K562 (cell line): ENCODE measurements at regions not wholly inside any gene's neighbourhood (a gene's known extent, or its start where the extent isn't known, plus 50 kb on each side); places are given as distances from the start of the nearest gene placed in this dataset.

ENCODE experiments used
- ATAC-seq: fragments of 200-7000 bp; cut with Tn5 transposase; 3 replicates; pipeline ENCODE4 v1.9.1; 2020; ENCODE audit warnings: moderate library complexity
- BruUV-seq: library from RNA; stranded (reverse); fragments of 400-500 nt; replicated peaks from 2 replicates; lab custom pipeline; 2021; lab: Mats Ljungman, UMichigan
- CTCF ChIA-PET: fragments of 300-600 bp; formaldehyde crosslinking; extraction: SDS; loops from one replicate; lab custom pipeline; 2021; ENCODE audit warnings: low intra/inter-chr PET ratio; lab: Yijun Ruan, JAX
- POLR2A ChIA-PET: fragments of 300-600, 350-650 bp; sonication (Branson Sonifier 250); formaldehyde crosslinking; extraction: SDS; loops from one replicate; lab custom pipeline; 2021; ENCODE audit warnings: antibody characterized with exemption, inconsistent platforms; lab: Yijun Ruan, JAX
- DNase-seq, 4 experiments: peaks; one replicate each; pipeline versions ENCODE4 v3.0.0 to v3.0.0-alpha.2; 2011 to 2018; ENCODE audit warnings: low spot score in 3 of 4, mixed read lengths in 3 of 4; ENCODE audit errors: extremely low read depth in 1 of 4
- FAIRE-seq: peaks from 2 replicates; lab custom pipeline; 2011; peaks lifted over from hg19 to GRCh38; lab: Jason Lieb, UNC
- H2AFZ ChIP-seq: 2 replicates; pipeline ENCODE4 v1.6.0; 2011; ENCODE audit warnings: low read depth, low read length, control low read depth, inconsistent platforms
- H3K27ac ChIP-seq: fragments of 200-600 bp; 3 replicates; pipeline ENCODE4 v1.8.0; 2011; ENCODE audit warnings: low read depth, mild to moderate bottlenecking, control low read depth, inconsistent platforms, low read length, moderate library complexity, mixed read lengths; ENCODE audit errors: extremely low read depth
- H3K27me3 ChIP-seq, 2 experiments: fragments of 300-600 bp in 1 of 2; 2 replicates in 1 of 2; 3 replicates in 1 of 2; pipeline versions ENCODE4 v1.6.0 to v1.8.0; 2011; ENCODE audit warnings: inconsistent platforms in 2 of 2, low read length in 2 of 2, mild to moderate bottlenecking in 1 of 2, mixed read lengths in 1 of 2, moderate library complexity in 1 of 2; ENCODE audit not compliant: control insufficient read depth in 2 of 2, insufficient read depth in 2 of 2
- H3K36me3 ChIP-seq: fragments of 300-600 bp; 3 replicates; pipeline ENCODE4 v1.8.0; 2011; ENCODE audit warnings: mild to moderate bottlenecking, low read length, inconsistent platforms; ENCODE audit not compliant: control insufficient read depth, insufficient read depth
- H3K4me1 ChIP-seq, 2 experiments: fragments of 200-600 bp in 1 of 2; replicated peaks in 1 of 2; 2 replicates in 1 of 2; 3 replicates in 1 of 2; pipeline versions ENCODE4 v1.5.1 to v1.8.0; 2011; ENCODE audit warnings: inconsistent platforms in 2 of 2, low read length in 2 of 2, mild to moderate bottlenecking in 1 of 2, mixed read lengths in 1 of 2, moderate library complexity in 1 of 2; ENCODE audit not compliant: control insufficient read depth in 2 of 2, insufficient read depth in 2 of 2
- H3K4me2 ChIP-seq: 2 replicates; pipeline ENCODE4 v1.6.1; 2011; ENCODE audit warnings: low read length, control low read depth, inconsistent platforms, mixed read lengths; ENCODE audit not compliant: insufficient read depth
- H3K4me3 ChIP-seq: fragments of 200-600 bp; sonication (generic), shearing (Covaris generic); 2 replicates; pipeline ENCODE4 v1.5.1; 2016; ENCODE audit warnings: control low read depth, inconsistent platforms
- H3K79me2 ChIP-seq: fragments of 200-600 bp; 3 replicates; pipeline ENCODE4 v1.8.0; 2011; ENCODE audit warnings: low read length, inconsistent platforms; ENCODE audit not compliant: control insufficient read depth, insufficient read depth
- H3K9ac ChIP-seq, 2 experiments: 2 replicates each; pipeline versions ENCODE4 v1.6.0 to v1.6.1; 2011; ENCODE audit warnings: low read depth in 2 of 2, low read length in 2 of 2, control low read depth in 1 of 2, inconsistent platforms in 1 of 2, mild to moderate bottlenecking in 1 of 2, mixed read lengths in 1 of 2; ENCODE audit not compliant: insufficient read depth in 1 of 2
- H3K9me1 ChIP-seq: one replicate; pipeline ENCODE4 v1.6.0; 2011; ENCODE audit warnings: inconsistent platforms, mild to moderate bottlenecking, low read length, moderate library complexity; ENCODE audit not compliant: control insufficient read depth, insufficient read depth
- H3K9me3 ChIP-seq: replicated peaks from 2 replicates; pipeline ENCODE4 v1.5.1; 2011; ENCODE audit warnings: low read depth, low read length, inconsistent platforms; ENCODE audit not compliant: control insufficient read depth, insufficient read depth
- H4K20me1 ChIP-seq: replicated peaks from 2 replicates; pipeline ENCODE4 v1.6.1; 2011; ENCODE audit warnings: low read length, inconsistent platforms, mixed read lengths; ENCODE audit not compliant: control insufficient read depth, insufficient read depth
- FOXK1 ChIP-seq: sonication (generic); formaldehyde crosslinking; IDR thresholded peaks from 2 replicates; pipeline ENCODE4 v1.8.0; 2022; ENCODE audit warnings: missing genetic modification reagents, mild to moderate bottlenecking, borderline replicate concordance
- HIVEP1 ChIP-seq: fragments of 250-450 bp; sonication (Bioruptor Pico); IDR thresholded peaks from 2 replicates; pipeline ENCODE4 v1.4.0; 2020; ENCODE audit warnings: mild to moderate bottlenecking
- MBD2 ChIP-seq: sonication (generic); IDR thresholded peaks from 2 replicates; pipeline ENCODE4 v1.6.1; 2016; ENCODE audit warnings: low read depth, borderline replicate concordance
- MEF2D ChIP-seq: conservative IDR thresholded peaks from 2 replicates; pipeline ENCODE4 v1.6.1; 2016; ENCODE audit warnings: low read depth, missing genetic modification characterization, missing compliant biosample characterization
- MYC ChIP-seq, 2 experiments: fragments of 250-450 bp in 1 of 2; sonication (Bioruptor Pico) in 1 of 2; IDR thresholded peaks; 2 replicates each; pipeline versions ENCODE4 v1.5.1 to v1.6.1; 2012 to 2021; ENCODE audit warnings: low read depth in 2 of 2, borderline replicate concordance in 1 of 2, improper control_type of control experiment in 1 of 2, low read length in 1 of 2, mild to moderate bottlenecking in 1 of 2, moderate library complexity in 1 of 2
- PCBP2 ChIP-seq: fragments of 200-400 bp; formaldehyde crosslinking; IDR thresholded peaks from 2 replicates; pipeline ENCODE4 v1.6.1; 2018; ENCODE audit warnings: low read length, low read depth, mild to moderate bottlenecking, moderate library complexity; ENCODE audit not compliant: poor library complexity, severe bottlenecking
- PHTF2 ChIP-seq: fragments of 250-450 bp; sonication (Bioruptor Pico); IDR thresholded peaks from 2 replicates; pipeline ENCODE4 v1.5.0; 2021; ENCODE audit warnings: mild to moderate bottlenecking
- RAD21 ChIP-seq, 2 experiments: fragments of 250-450 bp in 1 of 2; fragments of 450-650 bp in 1 of 2; sonication (Bioruptor Pico) in 1 of 2; formaldehyde crosslinking in 1 of 2; IDR thresholded peaks in 1 of 2; conservative IDR thresholded peaks in 1 of 2; 2 replicates each; pipeline versions ENCODE4 v1.4.0 to v1.8.0; 2020 to 2022; ENCODE audit warnings: mild to moderate bottlenecking in 2 of 2, moderate library complexity in 1 of 2
- SRSF3 ChIP-seq: fragments of 200-400 bp; formaldehyde crosslinking; IDR thresholded peaks from 2 replicates; pipeline ENCODE4 v1.6.1; 2016; ENCODE audit warnings: mild to moderate bottlenecking, low read length, moderate library complexity; ENCODE audit not compliant: insufficient read depth
- TBP ChIP-seq: optimal IDR thresholded peaks from 2 replicates; pipeline ENCODE3; 2011; ENCODE audit warnings: low read depth, low read length, improper control_type of control experiment
- ZNF507 ChIP-seq: conservative IDR thresholded peaks from 2 replicates; pipeline ENCODE4 v1.6.1; 2017; ENCODE audit warnings: missing genetic modification characterization, missing compliant biosample characterization
- ZNF518B ChIP-seq: fragments of 250-450 bp; sonication (Bioruptor Pico); IDR thresholded peaks from 2 replicates; pipeline ENCODE4 v1.5.0; 2021; ENCODE audit warnings: mild to moderate bottlenecking, moderate library complexity
- WGBS: fragments of 100-300 bp; shearing (Covaris generic); methylation state at CpG from one replicate; pipeline ENCODE4 v1.1.6; 2016; ENCODE audit warnings: low coverage, mixed read lengths; ENCODE audit not compliant: insufficient coverage; ENCODE audit errors: missing lambda C conversion rate; 5-methylcytosine and 5-hydroxymethylcytosine counted together
- in situ Hi-C: fragments of 300-500 bp; cut with MboI; formaldehyde crosslinking; loops from 4 replicates; pipeline ENCODE4 v1.15.0; 2018; ENCODE audit warnings: inconsistent platforms, mixed read lengths
- intact Hi-C: fragments of 100-400 bp; cut with micrococcal nuclease; formaldehyde crosslinking; loops from 2 replicates; pipeline ENCODE4 v1.14.2; 2022

GRCh38 chr1:5338466-5338865 is 653.8 kb downstream of the NPHP4 start:
- H2AFZ ChIP-seq = no peak overlapping the region
- no peaks in the 10 kb centered on the region for H3K9me3 ChIP-seq
- no peaks in the 10 kb centered on the region for H3K9me1 ChIP-seq
- no peak overlapping the region for H3K27ac ChIP-seq
- no peaks in the 10 kb centered on the region; a peak in 1 of 5 replicates for H3K27me3 ChIP-seq
- no peak overlapping the region for H3K9ac ChIP-seq
- no peaks in the 10 kb centered on the region for H3K79me2 ChIP-seq
- H4K20me1 ChIP-seq = no peaks in the 10 kb centered on the region
- WGBS = 0% methylated on average over 2 of the region's 2 CpGs
- no peak for DNase-seq
- TF ChIP-seq HIVEP1 (CRISPR knock-in tag) = no peak
- no peak for TF ChIP-seq SRSF3
- no peak for TF ChIP-seq MEF2D (tag)
- TF ChIP-seq ZNF518B (CRISPR knock-in tag) = no peak
- TF ChIP-seq TBP = no peak
- TF ChIP-seq PHTF2 = no peak
- TF ChIP-seq MYC (IDR thresholded peaks at IDR 0.05; ENCODE audit: low read depth, low read length) = no peak
- TF ChIP-seq MYC (CRISPR knock-in tag; IDR thresholded peaks at IDR 0.05; ENCODE audit: borderline replicate concordance, low read depth) = no peak
- TF ChIP-seq FOXK1 (CRISPR knock-in tag) = no peak
- no peak for TF ChIP-seq PCBP2
- TF ChIP-seq RAD21 (CRISPR knock-in tag; conservative IDR thresholded peaks at IDR 0.05 in 1 of 2, IDR thresholded peaks at IDR 0.05 in 1 of 2) = no peak
- no peak for TF ChIP-seq ZNF507
- TF ChIP-seq MBD2 = no peak
- ATAC-seq = no peak
- POLR2A ChIA-PET = no interaction called here
- intact Hi-C loops (no loop called here), in situ Hi-C loops (no loop called here)
- FAIRE-seq = no peak
- no peaks in the 10 kb centered on the region for H3K4me1 ChIP-seq
- CTCF ChIA-PET = no interaction called here
- no peak overlapping the region for H3K4me2 ChIP-seq
- no peaks in the 10 kb centered on the region for H3K36me3 ChIP-seq
- BruUV-seq = no TSS peak
- H3K4me3 ChIP-seq = no peak overlapping the region
